GM21528 (cell line): ENCODE measurements at regions not wholly inside any gene's neighbourhood (a gene's known extent, or its start where the extent isn't known, plus 50 kb on each side); places are given as distances from the start of the nearest gene placed in this dataset.

Experiments
- ATAC-seq: cut with Tn5 transposase; IDR thresholded peaks from one replicate; pipeline ENCODE4 v1.9.1; 2021; ENCODE audit warnings: mild to moderate bottlenecking, moderate library complexity; ENCODE audit not compliant: unreplicated experiment, low FRiP score

DNA sequence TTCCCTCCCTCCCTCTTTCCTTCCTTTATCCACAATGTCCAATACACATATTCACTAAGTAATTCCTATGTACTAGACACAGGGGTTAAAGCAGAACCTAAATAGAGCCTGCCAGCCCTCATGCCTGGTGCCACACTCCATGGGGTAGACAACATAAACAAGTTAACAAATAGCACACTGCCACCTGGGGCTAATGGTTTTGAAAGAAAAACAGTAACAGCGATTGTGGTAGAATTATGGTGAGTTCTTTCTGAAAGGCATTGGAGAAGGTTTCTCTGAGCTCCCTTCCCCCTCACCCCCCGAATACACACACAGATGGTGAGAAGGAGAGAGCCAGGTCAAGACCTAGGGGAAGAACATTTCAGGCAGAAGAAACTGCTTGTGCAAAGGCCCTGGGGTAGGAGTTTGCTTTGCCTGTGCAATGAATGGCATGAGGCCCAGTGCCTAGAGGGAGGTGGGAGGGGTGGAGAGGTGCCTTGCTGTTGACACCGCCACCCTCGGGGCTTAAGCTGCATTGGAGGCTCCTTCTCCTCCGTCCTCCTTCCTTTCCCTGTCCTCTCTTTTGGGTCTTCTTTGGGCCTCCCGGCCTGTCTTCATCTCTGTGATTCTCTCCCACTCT lies 502.4 kb upstream of the SULF2 start:
- no peak for ATAC-seq

DNA sequence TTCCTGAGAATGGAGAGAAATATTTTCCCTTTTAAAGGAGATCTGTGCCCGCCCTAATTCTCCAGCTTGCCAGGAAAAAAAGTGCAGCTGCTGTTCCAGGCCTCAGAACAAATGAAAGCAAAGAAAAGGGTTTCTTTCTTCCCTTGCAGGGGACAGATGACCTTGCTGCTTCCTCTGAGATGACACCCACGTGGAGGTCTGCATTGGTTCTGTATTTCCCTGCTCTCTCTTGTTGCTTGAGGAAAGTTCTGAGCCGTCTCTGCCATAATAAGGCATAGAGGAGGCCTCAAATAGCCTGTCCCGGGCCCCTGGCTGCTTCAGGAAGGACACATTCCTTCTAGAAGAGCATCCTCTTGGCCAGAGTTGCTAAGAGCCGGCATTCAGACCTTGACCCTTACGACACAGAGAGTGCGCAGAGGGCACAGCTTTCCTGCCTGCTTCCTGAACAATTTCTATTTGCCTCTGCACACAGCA lies 501.8 kb upstream of the SULF2 start:
- ATAC-seq, result no peak

DNA sequence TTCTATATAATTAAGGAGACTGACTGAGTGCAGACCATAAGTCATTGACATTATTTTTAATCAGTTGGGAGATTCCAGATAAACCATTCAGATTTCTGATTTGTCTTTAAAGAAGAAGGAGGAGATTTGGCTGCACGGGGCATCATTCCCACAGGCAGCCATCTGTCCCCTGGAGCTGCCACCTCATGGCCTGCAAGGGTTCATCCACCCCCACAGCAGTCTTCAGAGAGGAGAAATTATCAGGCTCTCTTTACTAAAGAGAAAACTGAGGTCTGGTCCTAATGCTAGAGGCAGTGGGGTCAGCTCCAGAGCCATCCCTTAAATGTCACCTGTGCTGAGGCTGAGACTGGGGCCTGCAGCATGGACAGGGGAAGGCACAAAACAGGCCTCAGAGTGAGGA lies 501.3 kb upstream of the SULF2 start:
- no peak for ATAC-seq

DNA sequence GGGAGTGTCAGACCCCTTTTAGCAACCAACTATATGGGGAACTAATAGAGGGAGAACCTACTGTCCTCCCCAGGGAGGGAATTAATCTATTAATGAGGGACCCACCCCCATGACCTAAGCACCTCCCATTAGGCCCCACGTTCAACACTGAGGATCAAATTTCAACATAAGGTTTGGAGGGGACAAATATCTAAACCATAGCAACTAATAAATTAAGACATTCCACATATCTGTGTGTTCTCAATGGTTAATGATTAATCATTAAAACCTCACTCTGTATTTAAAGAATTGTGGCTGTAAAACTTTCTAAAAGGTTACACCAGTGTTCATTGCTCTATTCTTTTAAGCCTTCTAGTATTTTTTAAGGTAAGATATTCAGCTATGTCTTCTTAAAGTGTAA lies 500.4 kb upstream of the SULF2 start:
- ATAC-seq, result no peak

DNA sequence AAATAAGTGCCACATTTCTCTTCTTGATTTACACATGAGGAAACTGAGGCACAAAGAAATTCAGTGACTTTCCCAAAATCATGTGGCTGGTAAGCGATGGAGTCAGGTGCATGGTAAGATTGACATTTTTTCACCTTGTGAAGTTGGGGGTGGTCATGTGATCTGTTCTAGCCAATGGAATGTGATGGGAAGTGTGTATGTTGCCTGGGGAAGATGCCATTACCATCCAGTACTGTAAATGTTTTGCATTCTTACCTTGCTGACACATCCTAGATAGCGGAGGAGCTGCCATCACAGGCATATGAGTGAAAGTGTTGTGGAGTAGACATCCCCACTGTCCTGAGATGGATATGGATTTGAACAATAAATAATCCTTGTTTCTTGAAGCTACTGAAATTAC lies 499.6 kb upstream of the SULF2 start:
- ATAC-seq, result no peak

DNA sequence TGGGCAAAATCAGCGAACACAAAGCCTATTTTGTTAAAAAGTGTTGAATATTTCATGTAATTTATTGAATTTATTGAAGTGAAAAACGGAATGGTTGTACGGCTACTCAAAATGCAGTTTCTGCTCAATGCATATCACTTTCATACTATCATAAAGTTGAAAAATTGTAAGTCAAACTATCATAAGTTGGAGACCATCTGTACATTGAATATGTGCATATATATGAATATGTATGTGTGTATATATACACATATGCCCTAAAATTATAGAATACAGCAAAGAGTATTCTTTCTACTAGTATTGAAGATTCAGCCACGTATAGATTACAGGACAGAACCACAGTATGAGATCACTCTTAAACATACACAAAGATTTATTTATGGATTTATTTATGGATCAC lies 499.0 kb upstream of the SULF2 start:
- ATAC-seq, result no peak

DNA sequence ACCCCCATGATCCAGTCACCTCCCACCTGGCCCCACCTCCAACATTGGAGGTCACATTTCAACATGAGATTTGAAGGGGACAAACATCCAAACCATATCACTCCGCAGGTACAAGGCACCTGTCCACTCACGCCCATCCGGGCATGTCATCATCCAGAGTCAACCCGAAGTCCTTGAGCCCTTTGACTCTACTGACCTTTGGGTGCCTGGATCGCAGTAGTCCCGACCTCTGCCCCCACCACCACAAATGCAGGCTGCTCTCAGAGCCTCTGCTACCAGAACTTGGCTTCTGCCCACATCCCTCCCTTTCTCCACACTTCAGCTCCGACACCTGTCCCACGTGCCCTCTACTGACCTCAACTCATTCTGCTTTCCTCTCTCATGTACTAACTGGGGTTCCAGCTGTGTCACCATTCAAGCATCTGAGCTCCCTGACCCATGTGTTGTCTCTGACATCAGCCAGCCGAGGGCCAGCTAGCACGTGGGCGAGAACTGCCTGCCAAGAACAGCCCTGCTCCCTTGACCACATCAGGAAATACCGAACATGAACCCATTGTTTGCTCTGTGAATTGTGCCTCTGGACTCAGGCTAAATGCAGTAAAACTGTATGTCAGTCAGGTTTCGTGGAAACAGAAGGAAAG lies 498.3 kb upstream of the SULF2 start:
- ATAC-seq, result no peak

DNA sequence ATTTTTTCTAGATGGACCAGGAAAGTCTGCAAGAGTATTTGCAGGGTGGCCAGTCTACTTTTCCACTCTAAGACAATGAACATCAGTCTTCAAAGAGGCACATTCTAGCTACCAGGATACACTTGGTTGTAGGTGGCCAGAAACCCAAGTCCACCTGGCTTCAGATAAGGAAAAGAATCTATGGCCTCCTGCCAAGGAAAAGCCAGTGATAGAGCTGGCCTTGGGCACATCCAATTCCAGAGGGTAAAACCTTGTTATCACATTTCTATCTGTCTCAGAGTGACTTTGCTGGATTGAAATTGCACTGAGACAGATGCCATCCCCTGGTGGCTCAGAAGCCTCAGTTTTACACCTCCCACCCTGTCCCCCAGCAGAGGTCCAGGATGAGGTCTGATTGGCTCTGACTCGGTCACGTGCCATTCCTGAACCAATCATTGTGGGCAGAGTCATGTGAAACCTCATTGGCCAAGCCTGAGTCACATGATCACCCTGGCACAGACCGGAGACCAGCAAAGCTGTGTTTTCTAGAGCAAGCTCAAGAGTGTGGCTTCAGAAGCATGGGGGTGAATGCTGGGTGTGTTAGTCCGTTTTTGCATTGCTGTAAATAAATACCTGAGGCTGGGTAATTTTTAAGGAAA lies 497.4 kb upstream of the SULF2 start:
- no peak for ATAC-seq

DNA sequence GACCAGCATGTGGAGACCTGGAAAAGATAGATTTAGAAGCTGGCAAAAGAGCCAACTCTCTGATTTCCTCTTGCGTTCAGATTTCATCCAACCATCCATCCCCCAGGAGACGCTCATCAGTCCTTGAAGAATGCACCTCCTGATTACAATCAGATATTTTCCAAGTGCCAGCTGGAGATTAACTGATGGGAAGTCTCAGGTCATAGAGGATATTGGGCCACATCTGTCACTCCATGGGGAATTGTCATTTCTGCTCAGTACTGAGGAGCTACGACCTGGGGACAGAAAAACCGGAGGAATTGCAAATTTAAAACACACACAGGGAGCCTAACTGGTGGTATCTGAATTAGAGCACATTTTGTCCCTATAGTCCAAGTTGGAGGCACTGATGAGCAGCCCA lies 496.2 kb upstream of the SULF2 start:
- no peak for ATAC-seq

DNA sequence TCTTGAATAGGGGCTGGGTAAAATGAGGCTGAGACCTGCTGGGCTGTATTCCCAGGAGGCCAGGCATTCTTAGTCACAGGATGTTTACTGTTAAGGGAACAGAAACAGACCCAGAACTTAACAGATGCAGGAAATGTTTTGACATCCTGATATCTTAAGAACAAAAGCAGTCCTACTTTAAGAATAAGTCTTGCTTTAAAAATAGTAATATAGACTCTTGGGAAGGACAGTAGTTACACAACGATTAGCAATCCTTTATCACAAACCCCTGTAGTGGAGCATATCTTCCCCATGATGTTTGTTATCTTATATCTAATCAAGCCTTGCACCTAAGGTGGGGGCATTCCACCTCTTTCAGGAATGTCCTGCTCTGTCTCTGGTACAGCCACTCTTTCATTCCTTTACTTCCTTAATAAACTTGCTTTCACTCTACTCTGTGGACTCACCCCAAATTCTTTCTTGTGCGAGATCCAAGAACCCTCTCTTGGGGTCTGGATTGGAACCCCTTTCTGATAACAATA lies 493.7 kb upstream of the SULF2 start:
- no peak for ATAC-seq

DNA sequence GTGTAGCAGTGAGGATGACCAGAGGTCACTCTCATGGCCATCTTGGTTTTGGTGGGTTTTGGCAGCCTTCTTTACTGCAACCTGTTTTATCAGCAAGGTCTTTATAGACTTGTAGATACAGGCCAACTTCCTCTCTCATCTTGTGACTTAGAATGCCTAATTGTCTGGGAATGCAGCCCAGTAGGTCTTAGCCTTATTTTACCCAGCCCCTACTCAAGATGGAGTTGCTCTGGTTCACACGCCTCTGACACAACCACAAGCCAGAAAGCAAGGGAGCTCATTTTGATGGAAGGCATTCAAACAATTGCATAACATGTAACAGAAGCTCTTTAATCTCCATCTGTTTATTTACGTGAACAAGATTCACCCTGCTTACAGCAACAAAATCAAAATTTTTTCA lies 492.0 kb upstream of the SULF2 start:
- ATAC-seq, result no peak

DNA sequence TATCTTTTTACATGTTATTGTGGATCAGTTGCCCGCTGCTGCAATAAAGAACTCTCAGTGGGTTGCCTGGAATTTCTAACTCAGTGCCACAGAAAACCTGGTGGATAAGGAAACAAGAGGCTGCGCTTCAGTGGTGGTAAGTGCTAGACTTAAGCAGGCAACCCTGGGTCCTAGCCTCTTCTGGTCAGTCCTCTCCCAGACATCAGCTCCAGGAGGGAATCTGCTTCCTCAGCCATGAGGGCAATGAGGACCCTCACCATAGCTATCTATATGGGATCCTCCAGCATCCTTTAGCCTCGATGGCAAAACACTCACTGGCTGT lies 490.7 kb upstream of the SULF2 start:
- ATAC-seq, result no peak

DNA sequence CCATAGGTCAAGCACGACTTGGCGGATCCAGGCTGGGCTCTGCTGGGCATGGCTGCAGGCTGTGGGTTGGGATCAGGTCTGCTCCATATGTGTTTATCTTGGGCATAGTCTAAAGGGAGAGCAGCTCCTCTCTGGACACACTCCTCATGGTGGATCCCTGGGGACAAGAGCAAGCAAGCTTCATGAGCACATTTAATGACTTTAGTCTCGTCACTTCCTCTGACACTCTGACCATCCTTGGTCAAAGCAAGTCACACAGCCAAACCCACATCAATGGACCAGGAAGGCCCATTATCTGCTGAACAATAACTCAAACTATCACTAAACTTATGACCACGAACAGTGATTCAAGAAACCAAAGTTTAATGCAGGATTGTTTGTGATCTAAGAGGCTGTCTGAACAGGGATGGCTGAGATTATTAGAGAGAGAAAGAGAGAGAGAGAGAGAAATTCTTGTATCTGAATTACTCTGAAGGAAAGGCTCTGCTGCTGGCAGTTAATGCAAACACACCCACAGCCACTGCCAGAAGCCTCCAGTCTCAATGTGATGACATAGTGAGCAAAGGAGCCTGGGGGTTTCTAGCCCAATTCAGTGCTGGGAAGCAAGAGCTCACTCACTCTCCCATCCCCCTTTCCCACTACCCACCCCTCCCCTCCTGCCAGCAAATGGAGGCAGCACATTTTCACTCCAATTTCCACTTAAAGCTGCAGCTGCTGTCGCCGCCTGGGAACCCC lies 490.2 kb upstream of the SULF2 start:
- ATAC-seq, result no peak

DNA sequence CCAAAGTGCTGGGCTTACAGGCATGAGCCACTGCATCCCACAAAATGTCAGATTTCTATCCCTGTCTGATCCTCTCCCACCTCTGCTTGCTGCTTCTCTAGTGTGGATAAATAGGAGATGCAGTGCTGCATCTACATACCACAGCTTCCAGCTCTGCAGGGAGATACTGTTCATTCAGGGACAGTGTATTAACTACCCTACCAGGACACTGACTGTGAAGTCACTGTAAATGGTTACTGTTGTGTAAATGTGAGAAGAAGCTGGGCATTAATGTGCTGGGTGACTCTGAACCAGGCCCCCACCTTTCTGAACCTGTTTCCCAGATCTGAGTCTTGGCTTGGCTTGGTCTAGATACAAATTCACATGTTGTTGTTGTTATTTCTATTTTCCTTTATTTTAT lies 488.6 kb upstream of the SULF2 start:
- ATAC-seq, result no peak

DNA sequence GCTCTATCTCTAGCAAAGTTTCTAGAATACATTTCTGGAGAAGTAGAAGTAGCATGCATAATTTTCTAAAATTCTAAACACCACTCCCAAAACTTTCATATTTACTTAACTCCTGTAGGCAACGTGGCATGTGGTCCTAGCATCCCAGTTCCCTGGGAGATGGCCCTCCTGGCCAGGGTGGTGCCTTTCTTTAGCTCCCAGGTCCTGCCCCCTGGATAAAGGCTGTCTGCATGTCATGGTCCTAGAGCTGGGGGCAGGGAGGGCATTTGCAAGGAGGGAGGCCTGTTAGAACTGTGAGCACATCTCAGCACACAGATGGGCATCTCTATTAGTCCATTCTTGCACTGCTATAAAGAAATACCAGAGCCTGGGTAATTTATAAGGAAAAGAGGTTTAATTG lies 485.6 kb upstream of the SULF2 start:
- ATAC-seq, result no peak

DNA sequence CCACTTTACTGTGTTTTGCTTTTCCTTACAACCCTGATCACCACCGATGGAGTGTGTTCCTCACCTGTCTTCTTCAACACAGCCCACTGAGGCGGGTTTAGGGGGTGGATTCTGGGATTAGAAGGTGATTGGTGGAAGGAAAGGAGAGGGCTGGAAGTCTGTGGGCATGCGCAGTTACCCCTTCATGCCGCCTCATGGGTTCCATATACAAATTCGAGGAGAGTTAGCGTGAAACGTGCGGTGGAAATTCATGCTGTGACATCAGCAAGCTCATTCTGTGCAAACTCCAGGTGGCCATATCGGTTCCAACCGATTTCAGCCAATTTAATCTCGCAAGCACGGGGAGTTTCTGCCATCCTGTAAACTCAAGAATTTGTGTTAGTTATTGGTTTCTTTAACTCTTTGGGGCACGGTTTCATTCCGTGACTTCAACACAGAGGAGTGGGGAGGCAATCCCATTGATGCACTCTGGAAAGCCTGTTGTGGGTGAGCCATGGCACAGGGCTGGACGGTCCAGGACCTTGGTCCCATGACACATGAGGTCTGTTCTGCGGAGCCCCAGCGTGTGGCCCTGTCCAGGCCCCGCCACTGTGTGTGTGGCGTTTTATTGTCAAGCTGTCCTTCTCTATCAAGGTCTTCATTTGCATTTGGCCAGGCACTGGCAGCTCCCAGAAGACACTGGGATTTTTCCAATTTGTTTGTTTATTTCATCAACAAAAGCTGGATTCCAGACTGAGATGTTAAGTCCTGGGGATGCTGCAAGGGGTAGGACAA lies 482.8 kb upstream of the SULF2 start:
- ATAC-seq, result no peak

DNA sequence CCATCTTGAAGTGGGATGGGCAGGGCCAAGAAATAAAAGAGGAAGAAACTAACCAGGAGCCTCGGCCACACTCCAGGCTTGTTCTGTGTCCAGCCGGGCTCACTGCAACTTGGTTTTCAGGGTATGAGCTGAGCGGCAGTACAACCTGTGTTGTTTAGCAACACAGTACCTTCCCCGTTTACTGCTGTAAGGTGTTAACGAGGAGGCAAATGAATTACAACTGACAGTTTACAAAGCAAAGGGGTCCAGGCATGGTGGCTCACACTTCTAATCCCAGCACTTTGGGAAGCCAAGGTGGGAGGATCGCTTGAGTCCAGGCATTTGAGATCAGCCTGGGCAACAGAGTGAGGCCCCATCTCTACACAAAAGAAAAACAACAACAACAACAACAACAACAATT lies 481.3 kb upstream of the SULF2 start:
- ATAC-seq, result no peak

DNA sequence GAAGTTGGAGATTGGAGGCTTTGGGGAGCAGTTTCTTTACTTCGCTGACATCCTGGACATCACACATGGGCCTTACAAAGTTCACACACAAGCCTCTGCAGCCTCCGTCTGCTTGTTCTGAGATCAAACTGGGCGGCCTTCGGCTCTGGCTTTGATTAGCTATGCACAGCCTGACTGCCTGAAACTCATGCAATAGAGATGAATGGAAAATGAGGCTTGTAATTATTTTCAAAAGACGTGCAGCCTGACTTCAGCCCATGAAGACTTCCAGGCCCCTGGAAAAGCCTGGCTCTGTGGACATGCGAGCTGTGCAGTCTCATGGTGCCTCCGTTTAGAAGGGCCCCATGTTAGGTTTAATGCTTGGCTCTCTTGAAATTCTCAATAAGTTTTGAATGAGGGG lies 480.5 kb upstream of the SULF2 start:
- ATAC-seq, result no peak

DNA sequence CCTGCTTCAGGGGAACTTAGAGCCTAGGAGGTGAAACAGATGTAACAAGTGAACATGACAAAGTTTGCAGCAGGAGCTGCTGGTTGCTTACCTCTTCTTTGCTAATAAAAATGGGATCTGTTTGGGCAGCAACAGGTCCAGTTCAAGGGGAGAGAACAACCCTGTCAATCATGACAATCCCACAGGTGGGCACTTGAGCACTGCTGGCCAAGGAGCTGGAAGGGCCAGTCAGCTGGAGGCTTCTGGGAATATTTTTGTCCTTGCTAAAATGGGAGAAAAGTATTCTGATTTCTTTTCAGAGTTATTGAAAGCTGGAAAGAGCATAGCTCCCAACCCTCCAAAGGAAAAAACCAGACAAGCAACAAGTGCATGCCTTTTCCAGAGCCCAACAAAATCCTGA lies 477.7 kb upstream of the SULF2 start:
- ATAC-seq, result no peak

DNA sequence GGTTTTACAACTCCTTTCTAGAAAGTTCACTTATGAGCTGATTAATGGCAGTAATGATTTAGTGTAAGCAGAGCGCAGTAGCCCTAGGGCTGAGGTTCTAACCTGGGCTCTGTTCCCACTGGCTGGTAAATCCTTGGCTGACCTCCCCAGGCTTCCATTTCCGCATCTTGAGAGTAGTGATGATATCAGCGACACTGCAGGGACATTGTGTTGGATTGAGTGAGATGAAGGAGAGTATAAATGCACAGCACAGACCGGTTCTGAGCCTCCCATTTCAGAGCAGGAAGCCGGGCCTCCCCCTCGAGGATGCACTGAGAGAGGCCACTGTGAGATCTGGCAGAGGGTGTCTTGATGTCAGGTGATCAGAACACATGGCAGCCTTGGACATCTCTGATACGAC lies 477.2 kb upstream of the SULF2 start:
- no peak for ATAC-seq
